Stomach smooth muscle (tissue), 2 donors: ENCODE measurements at regions not wholly inside any gene's neighbourhood (a gene's known extent, or its start where the extent isn't known, plus 50 kb on each side); places are given as distances from the start of the nearest gene placed in this dataset.
"Not testable (repeated sequence)": the region's sequence is repeated elsewhere in the genome, so short reads cannot be mapped to it uniquely, and the experiment has no call there.

Experiments used
- H3K27ac ChIP-seq: one replicate; pipeline ENCODE4 v1.7.0; 2013; ENCODE audit warnings: mild to moderate bottlenecking, low read length, inconsistent platforms
- H3K27me3 ChIP-seq, 2 donors: one replicate each; pipeline ENCODE4 v1.7.0; 2013; ENCODE audit warnings: low read length in 2 of 2; ENCODE audit not compliant: insufficient read depth in 2 of 2, control insufficient read depth in 1 of 2
- H3K36me3 ChIP-seq, 2 donors: one replicate each; pipeline ENCODE4 v1.7.0; 2013; ENCODE audit warnings: low read length in 2 of 2; ENCODE audit not compliant: control insufficient read depth in 2 of 2, insufficient read depth in 2 of 2
- H3K4me1 ChIP-seq: one replicate; pipeline ENCODE4 v1.7.0; 2013; ENCODE audit warnings: low read length; ENCODE audit not compliant: control insufficient read depth, insufficient read depth
- H3K4me3 ChIP-seq, 2 donors: one replicate each; pipeline ENCODE4 v1.7.0; 2013; ENCODE audit warnings: low read length in 2 of 2
- H3K9ac ChIP-seq, 2 donors: one replicate each; pipeline ENCODE4 v1.7.0; 2013; ENCODE audit warnings: low read length in 2 of 2, mild to moderate bottlenecking in 1 of 2
- H3K9me3 ChIP-seq, 2 donors: one replicate each; pipeline ENCODE4 v1.7.0; 2013; ENCODE audit warnings: low read length in 2 of 2; ENCODE audit not compliant: control insufficient read depth in 2 of 2
- donor health status: healthy.
- donor health status: Pancreatic carcinoma.

DNA sequence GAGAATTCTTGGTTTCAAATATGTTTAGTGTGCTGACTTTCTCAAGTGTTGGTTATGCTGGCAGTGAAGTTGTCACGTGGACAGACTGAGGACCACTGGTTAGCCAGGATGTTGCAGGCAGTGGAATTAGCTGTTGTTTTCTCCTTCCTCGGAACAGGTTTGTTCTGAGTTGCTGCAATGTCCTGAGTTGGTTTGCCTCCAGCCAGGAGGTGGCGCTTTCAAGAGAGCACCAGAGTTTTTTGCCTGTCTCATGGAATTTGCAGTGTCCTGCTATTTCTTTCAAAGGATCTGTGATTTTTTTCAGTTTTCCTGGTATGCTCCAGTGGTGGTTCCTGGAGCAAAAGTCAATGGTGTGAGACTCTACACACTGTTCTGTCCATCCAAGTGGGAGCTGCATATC lies 158.1 kb upstream of the CXorf66 start:
- H3K4me1 ChIP-seq = no peaks in the 10 kb centered on the region
- H3K9me3 ChIP-seq = no peaks in the 10 kb centered on the region
- H3K27ac ChIP-seq = no peak overlapping the region
- H3K4me3 ChIP-seq = no peak overlapping the region
- H3K36me3 ChIP-seq = no peaks in the 10 kb centered on the region
- H3K9ac ChIP-seq = no peak overlapping the region
- H3K27me3 ChIP-seq = peaks cover 0 to 11% of the 10 kb centered on the region in 2 donors

DNA sequence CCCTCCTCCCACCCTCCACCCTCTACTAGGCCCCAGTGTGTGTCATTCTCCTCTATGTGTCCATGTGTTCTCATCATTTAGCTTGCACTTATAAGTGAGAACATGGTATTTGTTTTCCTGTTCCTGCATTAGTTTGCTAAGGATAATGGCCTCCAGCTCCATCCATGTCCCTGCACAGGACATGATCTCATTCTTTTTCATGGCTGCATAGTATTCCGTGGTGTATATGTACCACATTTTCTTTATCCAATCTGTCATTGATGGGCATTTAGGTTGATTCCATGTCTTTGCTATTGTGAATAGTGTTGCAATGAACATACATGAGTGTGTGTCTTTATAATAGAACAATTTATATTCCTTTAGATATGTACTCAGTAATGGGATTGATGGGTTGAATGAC lies 148.7 kb upstream of the CXorf66 start:
- H3K9ac ChIP-seq, H3K27ac ChIP-seq, H3K9me3 ChIP-seq, H3K36me3 ChIP-seq, H3K4me1 ChIP-seq, H3K4me3 ChIP-seq, H3K27me3 ChIP-seq: not testable (repeated sequence)

DNA sequence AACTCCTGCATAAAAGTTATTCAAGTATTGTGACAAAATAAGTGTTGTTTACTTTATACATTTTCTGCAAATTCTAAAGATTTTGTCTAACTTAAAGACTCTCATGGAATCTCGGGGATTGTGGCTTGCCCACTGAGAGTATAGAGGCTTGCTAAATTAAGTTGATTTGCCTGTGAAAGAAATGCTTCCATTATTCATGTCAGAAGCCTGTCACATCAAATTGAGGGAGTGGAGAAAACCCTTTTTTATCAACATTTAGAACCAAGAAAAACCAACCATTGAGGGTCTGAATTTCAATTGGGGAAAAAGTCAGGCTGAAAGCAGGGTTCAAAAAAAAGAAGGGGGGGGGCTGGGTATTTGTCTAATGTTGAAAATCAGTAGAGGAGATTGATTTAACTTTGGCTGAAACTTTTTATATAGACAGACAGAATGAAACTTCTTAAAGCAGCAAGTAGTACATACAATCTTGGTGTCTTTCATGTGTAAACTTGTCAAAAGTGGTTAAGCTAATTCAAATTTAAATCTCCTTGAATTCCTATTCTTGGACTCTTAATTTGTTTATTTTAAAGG lies 144.8 kb upstream of the CXorf66 start:
- no peak overlapping the region for H3K27ac ChIP-seq
- no peaks in the 10 kb centered on the region for H3K36me3 ChIP-seq
- no peaks in the 10 kb centered on the region for H3K4me1 ChIP-seq
- H3K9me3 ChIP-seq = no peaks in the 10 kb centered on the region
- no peak overlapping the region for H3K9ac ChIP-seq
- H3K27me3 ChIP-seq = no peaks in the 10 kb centered on the region
- no peak overlapping the region for H3K4me3 ChIP-seq

- no peak overlapping the region for H3K4me3 ChIP-seq
- H3K9ac ChIP-seq = no peak overlapping the region
- H3K36me3 ChIP-seq = no peaks in the 10 kb centered on the region
- no peaks in the 10 kb centered on the region for H3K4me1 ChIP-seq
- H3K27me3 ChIP-seq = no peaks in the 10 kb centered on the region
- H3K27ac ChIP-seq = no peak overlapping the region
- no peaks in the 10 kb centered on the region for H3K9me3 ChIP-seq
Measured at GRCh38 chrX:140104760-140105159, 139.4 kb upstream of the CXorf66 start.

DNA sequence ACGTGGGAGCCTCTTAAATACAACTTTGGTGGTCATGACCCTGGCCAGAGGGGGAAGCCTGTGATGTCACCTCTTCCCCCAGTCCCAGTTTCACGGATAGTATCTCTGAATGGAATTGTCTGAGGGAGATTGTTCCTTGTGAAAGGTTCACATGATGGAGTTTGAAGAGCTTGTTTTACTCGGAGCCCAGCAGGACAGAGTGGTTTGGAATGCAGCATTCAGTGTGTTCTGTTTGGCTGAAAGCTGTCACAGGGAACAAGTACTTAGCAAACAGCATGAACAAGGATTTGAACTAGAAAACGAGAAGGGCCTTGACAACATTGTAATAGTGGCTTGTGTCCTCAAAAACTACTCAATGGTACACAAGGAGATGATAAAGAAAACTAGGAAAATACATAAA lies 133.9 kb upstream of the CXorf66 start:
- H3K4me3 ChIP-seq = no peak overlapping the region
- no peak overlapping the region for H3K9ac ChIP-seq
- no peak overlapping the region for H3K27ac ChIP-seq
- peaks cover 0 to 2% of the 10 kb centered on the region in 2 donors for H3K27me3 ChIP-seq
- H3K9me3 ChIP-seq = no peaks in the 10 kb centered on the region
- no peaks in the 10 kb centered on the region for H3K4me1 ChIP-seq
- no peaks in the 10 kb centered on the region for H3K36me3 ChIP-seq

GRCh38 chrX:140092121-140092520 lies 126.8 kb upstream of the CXorf66 start:
- H3K9ac ChIP-seq = no peak overlapping the region

DNA sequence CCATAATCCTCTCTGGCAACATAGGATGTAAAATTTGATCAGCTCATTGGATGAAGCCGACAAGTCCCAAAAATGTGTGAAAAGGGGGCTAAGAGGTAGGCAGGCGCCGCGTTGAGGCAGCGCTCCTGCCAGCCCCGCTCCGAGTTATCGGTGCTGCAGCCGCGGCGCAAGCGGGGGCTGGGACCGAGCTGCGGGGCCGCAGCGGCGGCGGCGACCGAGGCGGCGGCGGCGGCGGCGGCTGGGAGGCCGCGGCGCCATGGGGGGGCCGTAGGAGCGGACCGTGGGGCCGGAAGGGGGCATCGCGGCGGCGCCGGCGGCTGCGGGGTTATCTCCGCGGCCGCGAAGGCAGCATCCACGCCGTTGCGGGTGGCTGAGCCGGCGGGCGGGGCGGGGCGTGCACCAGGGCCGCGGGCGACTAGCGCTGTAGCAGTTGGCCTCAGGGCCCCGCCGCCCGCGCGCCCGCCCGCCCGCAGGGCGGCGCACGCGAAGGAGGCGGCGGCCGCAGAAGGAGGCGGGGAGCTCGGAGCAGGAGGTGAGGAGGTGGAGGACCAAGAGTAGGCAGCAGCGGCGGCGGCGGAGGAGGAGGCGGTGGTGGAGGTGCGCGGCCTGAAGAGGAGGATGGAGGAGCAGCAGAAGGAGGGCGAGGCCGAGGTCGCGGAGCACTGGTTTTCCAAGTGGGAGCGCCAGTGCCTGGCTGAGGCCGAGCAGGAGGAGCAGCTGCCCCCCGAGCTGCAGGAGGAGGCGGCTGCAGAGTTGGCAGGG lies 126.0 kb upstream of the CXorf66 start:
- no peaks in the 10 kb centered on the region for H3K9me3 ChIP-seq
- peak overlapping the region in 1 of 2 donors; percentile 42 for H3K9ac ChIP-seq
- H3K27me3 ChIP-seq = peaks cover 0 to 19% of the 10 kb centered on the region in 2 donors
- H3K4me3 ChIP-seq = peak overlapping the region; percentile 40 to 66
- peaks cover 12% of the 10 kb centered on the region for H3K4me1 ChIP-seq
- H3K27ac ChIP-seq = no peak overlapping the region
- H3K36me3 ChIP-seq = no peaks in the 10 kb centered on the region

More at GRCh38 chrX:140092121-140092520, 126.8 kb upstream of the CXorf66 start:
- H3K27me3 ChIP-seq = peaks cover 0 to 19% of the 10 kb centered on the region in 2 donors
- no peaks in the 10 kb centered on the region for H3K36me3 ChIP-seq
- no peaks in the 10 kb centered on the region for H3K9me3 ChIP-seq
- H3K27ac ChIP-seq = no peak overlapping the region
- H3K4me3 ChIP-seq = peak overlapping the region in 1 of 2 donors; percentile 66
- H3K4me1 ChIP-seq = peaks cover 12% of the 10 kb centered on the region

- Histone ChIP-seq H3K4me1 (peaks cover 12% of the 10 kb centered on the region), H3K27ac (no peak overlapping the region), H3K36me3 (no peaks in the 10 kb centered on the region), H3K4me3 (peak overlapping the region; percentile 40 to 66), H3K9ac (peak overlapping the region in 1 of 2 donors; percentile 42), H3K9me3 (no peaks in the 10 kb centered on the region), H3K27me3 (peaks cover 0 to 19% of the 10 kb centered on the region in 2 donors)
Measured at GRCh38 chrX:140090800-140091124, 125.4 kb upstream of the CXorf66 start.

GRCh38 chrX:140088438-140088837 lies 123.1 kb upstream of the CXorf66 start:
- Histone ChIP-seq H3K27ac (no peak overlapping the region), H3K9ac (no peak overlapping the region), H3K27me3 (peaks cover 0 to 17% of the 10 kb centered on the region in 2 donors), H3K9me3 (no peaks in the 10 kb centered on the region), H3K4me1 (peaks cover 12% of the 10 kb centered on the region), H3K4me3 (no peak overlapping the region), H3K36me3 (no peaks in the 10 kb centered on the region)

DNA sequence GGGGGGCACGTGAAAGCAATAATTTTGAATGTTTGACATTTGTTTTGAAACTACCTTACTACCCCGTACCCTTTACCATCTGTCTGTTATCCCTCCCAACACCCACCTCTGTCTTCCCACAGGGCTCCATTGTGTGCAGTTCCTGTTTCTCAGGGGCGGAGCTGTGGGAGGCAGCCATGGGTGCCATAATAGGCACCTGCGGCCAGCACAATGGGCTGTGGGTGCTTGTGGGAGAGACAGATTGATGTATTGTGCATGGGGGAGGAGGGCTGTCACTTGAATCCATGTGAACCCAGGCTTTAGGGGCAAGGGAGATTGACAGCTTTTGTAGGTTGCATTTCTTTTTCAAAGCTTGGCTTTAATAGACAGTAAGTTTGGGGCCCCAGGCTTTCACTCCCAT lies 122.6 kb upstream of the CXorf66 start:
- Histone ChIP-seq H3K36me3 (no peaks in the 10 kb centered on the region), H3K4me3 (no peak overlapping the region), H3K27me3 (peaks cover 0 to 17% of the 10 kb centered on the region in 2 donors), H3K4me1 (peaks cover 12% of the 10 kb centered on the region), H3K9ac (no peak overlapping the region), H3K9me3 (no peaks in the 10 kb centered on the region), H3K27ac (no peak overlapping the region)

DNA sequence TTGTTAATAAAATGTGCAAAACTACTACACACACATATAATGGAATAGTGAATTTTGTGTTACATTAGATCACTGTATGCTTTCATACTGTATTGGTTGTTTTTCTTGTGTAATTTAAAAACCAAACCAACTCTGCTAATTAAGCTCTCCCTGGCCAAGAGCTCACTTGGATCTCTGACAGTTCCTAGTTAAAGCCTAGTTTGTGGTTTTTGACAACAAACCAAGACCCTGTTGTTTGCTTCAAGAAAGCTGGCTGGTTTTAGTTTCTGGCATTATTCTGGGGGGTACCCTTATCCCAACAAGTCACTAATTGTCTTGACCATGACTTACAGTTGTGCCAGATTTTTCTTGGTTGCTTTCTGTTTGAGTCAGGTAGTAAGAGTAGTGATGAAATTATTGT lies 121.4 kb upstream of the CXorf66 start:
- Histone ChIP-seq H3K36me3 (no peaks in the 10 kb centered on the region), H3K27me3 (peaks cover 0 to 10% of the 10 kb centered on the region in 2 donors), H3K9ac (no peak overlapping the region), H3K4me3 (no peak overlapping the region), H3K9me3 (no peaks in the 10 kb centered on the region), H3K4me1 (peaks cover 7% of the 10 kb centered on the region), H3K27ac (no peak overlapping the region)
